Immature natural killer cell (primary cell): ENCODE measurements at regions not wholly inside any gene's neighbourhood (a gene's known extent, or its start where the extent isn't known, plus 50 kb on each side); places are given as distances from the start of the nearest gene placed in this dataset.
A peak's percentile ranks its signal among the peaks of the same experiment; 100 is the strongest.
"Not testable (repeated sequence)": the region's sequence is repeated elsewhere in the genome, so short reads cannot be mapped to it uniquely, and the experiment has no call there.

ENCODE experiments used
- DNase-seq, 3 donors: peaks; one replicate each; pipeline ENCODE4 v3.0.0; 2022; ENCODE audit warnings: mixed read lengths in 1 of 3
- H3K27ac Mint-ChIP-seq, 6 donors: one replicate each; pipeline ENCODE4 v1.8.0; 2020; ENCODE audit warnings: mixed read lengths in 6 of 6, mild to moderate bottlenecking in 5 of 6, inconsistent platforms in 4 of 6, moderate library complexity in 3 of 6
- H3K27me3 Mint-ChIP-seq, 3 donors: one replicate each; pipeline ENCODE4 v1.8.0; 2020 to 2021; ENCODE audit warnings: low read depth in 3 of 3, mild to moderate bottlenecking in 3 of 3, mixed read lengths in 3 of 3, moderate library complexity in 3 of 3, inconsistent platforms in 1 of 3
- H3K36me3 Mint-ChIP-seq, 3 donors: one replicate each; pipeline ENCODE4 v1.8.0; 2020; ENCODE audit warnings: mixed read lengths in 3 of 3, inconsistent platforms in 2 of 3, mild to moderate bottlenecking in 2 of 3
- H3K4me1 Mint-ChIP-seq, 2 donors: one replicate each; pipeline ENCODE4 v1.8.0; 2020; ENCODE audit warnings: inconsistent platforms in 2 of 2, mild to moderate bottlenecking in 2 of 2, mixed read lengths in 2 of 2, moderate library complexity in 1 of 2
- H3K4me3 Mint-ChIP-seq, 5 donors: one replicate each; pipeline ENCODE4 v1.8.0; 2020; ENCODE audit warnings: mild to moderate bottlenecking in 5 of 5, mixed read lengths in 5 of 5, inconsistent platforms in 3 of 5, moderate library complexity in 3 of 5
- H3K9me3 Mint-ChIP-seq, 6 donors: one replicate each; pipeline ENCODE4 v1.8.0; 2020; ENCODE audit warnings: mild to moderate bottlenecking in 6 of 6, mixed read lengths in 6 of 6, inconsistent platforms in 4 of 6, moderate library complexity in 3 of 6

DNA sequence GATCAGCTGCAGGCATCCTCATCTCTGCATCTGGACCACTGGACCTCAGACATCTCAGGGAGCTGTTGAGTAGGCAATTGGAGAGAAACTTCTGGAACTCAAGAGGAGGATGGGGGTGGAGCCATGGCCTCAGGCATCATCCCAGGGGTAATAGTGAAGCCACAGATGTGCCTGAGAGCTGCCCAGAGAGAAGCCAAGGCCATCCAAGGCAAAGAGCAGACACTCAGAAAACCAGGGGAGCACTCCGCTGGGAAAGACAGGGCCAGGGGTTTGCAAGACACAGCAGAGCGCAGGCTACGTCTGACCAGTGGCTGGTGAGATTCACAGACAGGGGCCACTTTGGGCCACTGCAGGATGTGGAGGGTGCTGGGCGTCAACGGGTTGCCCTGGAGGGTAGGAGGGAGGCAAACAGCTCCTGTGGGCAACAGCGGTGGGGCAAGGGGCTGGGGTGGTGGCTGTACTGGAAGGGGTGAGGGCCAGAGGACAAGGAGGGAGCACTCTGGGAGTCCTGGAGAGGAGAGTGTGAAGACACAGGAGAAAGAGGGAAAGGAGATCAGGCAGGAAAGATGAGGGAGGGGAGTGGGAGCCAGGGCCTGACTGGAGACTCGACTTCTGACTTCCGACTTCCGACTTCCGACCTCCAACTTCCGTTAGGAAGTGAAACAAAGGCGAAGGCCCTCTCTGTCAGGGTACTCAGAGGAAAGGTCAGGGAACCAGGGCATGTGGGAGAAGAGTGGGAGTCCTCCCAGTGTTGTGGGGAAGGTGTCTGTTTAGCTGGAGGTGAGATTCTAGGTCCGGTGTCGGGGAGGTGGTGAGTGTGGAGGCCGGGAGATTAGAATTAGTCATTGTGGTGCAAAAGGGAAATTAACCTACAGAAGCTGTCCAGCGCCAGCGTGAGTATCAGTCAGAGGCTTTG lies 69.7 kb upstream of the ANTXRL start:
- Mint-ChIP-seq H3K4me3 (no peak overlapping the region), H3K27ac (no peak overlapping the region), H3K9me3 (no peaks in the 10 kb centered on the region), H3K36me3 (no peaks in the 10 kb centered on the region), H3K4me1 (peaks cover 0 to 6% of the 10 kb centered on the region in 2 donors), H3K27me3 (peaks cover 0 to 2% (median 0%) of the 10 kb centered on the region in 3 donors)
- DNase-seq, result no peak

DNA sequence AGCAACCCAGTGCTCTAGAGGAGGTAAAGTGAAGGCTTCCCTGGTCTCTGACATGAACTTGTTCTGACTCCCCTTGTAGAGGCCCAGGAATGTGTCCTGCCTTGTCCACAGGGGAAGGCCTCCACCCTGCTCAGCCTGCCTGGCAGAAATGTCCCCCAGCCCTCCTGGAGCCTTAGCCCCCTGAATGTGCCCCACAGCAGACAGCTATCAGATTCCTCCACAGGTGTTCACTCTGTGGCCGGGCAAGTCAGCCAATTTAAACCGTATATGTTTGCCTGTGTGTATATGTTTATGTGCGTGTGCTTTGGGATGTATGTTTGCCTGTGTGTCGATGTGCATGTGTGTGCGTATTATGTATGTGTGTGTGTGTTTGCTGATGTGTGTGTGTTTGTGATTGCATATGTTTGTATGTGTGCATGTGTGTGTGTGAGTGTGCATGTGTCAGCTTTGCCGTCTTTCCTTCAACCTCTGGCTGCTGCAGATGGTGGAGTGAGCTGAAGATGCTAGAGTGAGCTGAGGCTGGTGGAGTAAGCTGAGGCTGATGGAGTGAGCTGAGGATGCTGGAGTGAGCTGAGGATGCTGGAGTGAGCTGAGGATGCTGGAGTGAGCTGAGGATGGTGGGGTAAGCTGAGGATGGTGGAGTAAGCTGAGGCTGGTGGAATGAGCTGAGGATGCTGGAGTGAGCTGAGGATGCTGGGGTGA lies 68.9 kb upstream of the ANTXRL start:
- no peak overlapping the region for H3K27ac Mint-ChIP-seq
- H3K4me3 Mint-ChIP-seq, result no peak overlapping the region
- H3K9me3 Mint-ChIP-seq, result no peaks in the 10 kb centered on the region
- H3K4me1 Mint-ChIP-seq, result peaks cover 0 to 6% of the 10 kb centered on the region in 2 donors
- DNase-seq, result no peak
- H3K27me3 Mint-ChIP-seq, result peaks cover 0 to 2% (median 0%) of the 10 kb centered on the region in 3 donors
- H3K36me3 Mint-ChIP-seq, result no peaks in the 10 kb centered on the region

- Mint-ChIP-seq H3K27me3 (peaks cover 0 to 2% (median 0%) of the 10 kb centered on the region in 3 donors), H3K9me3 (no peaks in the 10 kb centered on the region), H3K4me1 (peaks cover 0 to 6% of the 10 kb centered on the region in 2 donors), H3K4me3 (no peak overlapping the region), H3K36me3 (no peaks in the 10 kb centered on the region), H3K27ac (no peak overlapping the region)
- no peak for DNase-seq
These were observed 67.9 kb upstream of the ANTXRL start for GRCh38 chr10:46218921-46219320.

DNA sequence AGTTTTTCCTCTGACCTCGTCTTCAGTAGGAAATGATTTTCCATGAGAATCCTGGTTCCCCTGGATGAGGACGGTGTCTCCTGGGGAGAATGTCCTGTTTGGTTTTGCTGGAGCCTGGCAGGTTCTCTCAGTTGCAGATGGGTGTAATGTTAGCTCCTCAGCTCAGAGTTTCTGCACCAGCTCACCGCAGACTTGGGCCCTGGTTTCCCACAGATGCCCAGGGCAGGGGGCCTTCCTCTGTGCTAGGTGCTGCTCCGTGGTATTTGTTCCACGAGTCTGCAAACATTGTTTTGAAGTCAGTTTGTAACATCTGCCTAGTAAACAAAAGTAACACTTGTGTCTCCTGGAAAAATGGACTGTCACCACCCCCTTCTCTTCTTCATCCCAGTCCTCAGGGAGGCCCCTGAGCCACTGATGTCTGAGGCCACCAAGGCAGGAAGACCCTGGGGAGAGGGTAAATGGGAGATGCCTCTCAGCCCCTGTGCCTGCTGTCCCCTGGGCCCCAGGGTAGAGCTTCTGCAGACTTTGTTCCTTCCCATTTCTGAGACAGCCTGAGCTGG lies 67.3 kb upstream of the ANTXRL start:
- H3K9me3 Mint-ChIP-seq, DNase-seq, H3K27me3 Mint-ChIP-seq, H3K4me3 Mint-ChIP-seq, H3K4me1 Mint-ChIP-seq, H3K36me3 Mint-ChIP-seq: not testable (repeated sequence)
- peak overlapping the region in 1 of 6 donors; percentile 48 for H3K27ac Mint-ChIP-seq

DNA sequence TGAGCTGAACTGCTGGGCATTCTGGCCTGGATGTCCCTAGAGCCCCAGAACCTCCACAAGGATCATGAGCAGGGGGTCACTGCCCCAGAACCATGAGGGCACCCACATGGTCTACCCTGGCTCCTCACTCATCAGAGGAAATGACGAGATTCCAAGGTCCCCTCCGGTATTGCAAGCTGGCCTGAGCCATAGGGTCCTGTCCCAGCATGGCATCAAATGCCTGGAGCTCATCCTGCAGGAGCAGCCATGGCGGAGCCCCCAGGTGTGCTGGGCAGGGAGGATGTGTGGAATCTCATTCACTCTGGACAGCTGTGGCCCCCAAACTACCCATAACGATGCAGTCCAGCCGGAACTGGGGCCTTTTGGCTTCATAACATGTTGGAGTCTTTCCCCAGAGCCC lies 66.6 kb upstream of the ANTXRL start:
- no peak overlapping the region for H3K27ac Mint-ChIP-seq
- peaks cover 0 to 2% (median 0%) of the 10 kb centered on the region in 3 donors for H3K27me3 Mint-ChIP-seq
- no peak overlapping the region for H3K4me3 Mint-ChIP-seq
- H3K36me3 Mint-ChIP-seq, result no peaks in the 10 kb centered on the region
- H3K9me3 Mint-ChIP-seq, result no peaks in the 10 kb centered on the region
- no peak for DNase-seq
- peaks cover 0 to 6% of the 10 kb centered on the region in 2 donors for H3K4me1 Mint-ChIP-seq

GRCh38 chr10:46220872-46221538 lies 65.8 kb upstream of the ANTXRL start:
- no peaks in the 10 kb centered on the region for H3K36me3 Mint-ChIP-seq
- H3K27ac Mint-ChIP-seq, result no peak overlapping the region
- no peak overlapping the region for H3K4me3 Mint-ChIP-seq
- peaks cover 0 to 6% of the 10 kb centered on the region in 2 donors for H3K4me1 Mint-ChIP-seq
- no peaks in the 10 kb centered on the region for H3K9me3 Mint-ChIP-seq
- no peak for DNase-seq
- peaks cover 0 to 2% (median 0%) of the 10 kb centered on the region in 3 donors for H3K27me3 Mint-ChIP-seq

- Mint-ChIP-seq H3K27ac (no peak overlapping the region), H3K9me3 (no peaks in the 10 kb centered on the region), H3K27me3 (peaks cover 0 to 2% (median 0%) of the 10 kb centered on the region in 3 donors), H3K36me3 (no peaks in the 10 kb centered on the region), H3K4me3 (no peak overlapping the region), H3K4me1 (peaks cover 0 to 6% of the 10 kb centered on the region in 2 donors)
- DNase-seq, result no peak
These were observed 64.3 kb upstream of the ANTXRL start for GRCh38 chr10:46222364-46222935.

DNA sequence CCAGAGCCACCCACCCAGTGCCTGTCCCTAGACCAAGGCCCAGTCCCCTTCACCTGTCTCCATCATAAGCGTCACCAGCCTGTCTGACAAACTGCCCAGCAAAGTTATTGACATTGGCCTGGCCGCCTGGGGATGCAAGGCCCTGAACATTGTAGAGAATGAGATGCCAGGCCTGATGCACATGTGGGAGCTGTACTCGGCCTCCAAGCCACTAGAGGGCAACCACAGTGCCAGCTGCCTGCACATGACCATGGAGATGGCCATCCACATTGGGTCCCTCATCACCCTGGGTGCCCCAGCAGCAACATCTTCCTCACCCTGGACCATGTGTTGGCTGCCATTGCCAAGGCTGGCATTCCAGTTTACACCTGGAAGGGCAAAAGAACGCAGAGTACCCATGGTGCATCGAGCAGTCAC lies 63.7 kb upstream of the ANTXRL start:
- peaks cover 0 to 2% (median 0%) of the 10 kb centered on the region in 3 donors for H3K27me3 Mint-ChIP-seq
- peaks cover 0 to 6% of the 10 kb centered on the region in 2 donors for H3K4me1 Mint-ChIP-seq
- no peaks in the 10 kb centered on the region for H3K36me3 Mint-ChIP-seq
- no peak overlapping the region for H3K4me3 Mint-ChIP-seq
- H3K27ac Mint-ChIP-seq, result no peak overlapping the region
- no peaks in the 10 kb centered on the region for H3K9me3 Mint-ChIP-seq
- DNase-seq, result no peak

GRCh38 chr10:46223626-46224413 lies 63.0 kb upstream of the ANTXRL start:
- no peak for DNase-seq
- no peaks in the 10 kb centered on the region for H3K9me3 Mint-ChIP-seq
- no peak overlapping the region for H3K4me3 Mint-ChIP-seq
- no peaks in the 10 kb centered on the region for H3K36me3 Mint-ChIP-seq
- no peak overlapping the region for H3K27ac Mint-ChIP-seq
- H3K4me1 Mint-ChIP-seq, result peaks cover 0 to 6% of the 10 kb centered on the region in 2 donors
- peaks cover 0 to 2% (median 0%) of the 10 kb centered on the region in 3 donors for H3K27me3 Mint-ChIP-seq

DNA sequence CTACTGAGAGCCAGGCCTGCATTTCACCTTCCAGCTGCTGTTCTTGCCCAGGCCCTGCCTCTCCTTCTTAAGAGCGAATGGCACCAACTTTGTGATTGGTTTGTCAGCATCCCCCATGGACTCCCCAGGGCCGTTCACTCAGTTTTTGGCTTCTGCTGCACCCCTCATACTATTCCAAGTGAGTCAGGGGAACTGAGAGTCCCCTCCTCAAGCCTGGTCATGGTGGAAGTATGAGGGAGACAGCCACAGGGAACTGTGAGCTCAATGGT lies 62.4 kb upstream of the ANTXRL start:
- peaks cover 0 to 4% (median 0%) of the 10 kb centered on the region in 3 donors for H3K36me3 Mint-ChIP-seq
- no peak for DNase-seq
- no peak overlapping the region for H3K4me3 Mint-ChIP-seq
- peaks cover 0 to 2% of the 10 kb centered on the region in 2 donors for H3K4me1 Mint-ChIP-seq
- H3K9me3 Mint-ChIP-seq, result peaks cover 0 to 5% (median 0%) of the 10 kb centered on the region in 6 donors
- no peak overlapping the region for H3K27ac Mint-ChIP-seq
- H3K27me3 Mint-ChIP-seq, result peaks cover 0 to 2% (median under 1%) of the 10 kb centered on the region in 3 donors

GRCh38 chr10:46225597-46225996 lies 61.2 kb upstream of the ANTXRL start:
- peaks cover 0 to 7% (median 1%) of the 10 kb centered on the region in 3 donors for H3K27me3 Mint-ChIP-seq
- DNase-seq, result no peak
- H3K4me3 Mint-ChIP-seq, result no peak overlapping the region
- no peak overlapping the region for H3K27ac Mint-ChIP-seq
- peaks cover 0 to 13% (median under 1%) of the 10 kb centered on the region in 6 donors for H3K9me3 Mint-ChIP-seq
- peaks cover 0 to 4% (median 0%) of the 10 kb centered on the region in 3 donors for H3K36me3 Mint-ChIP-seq
- H3K4me1 Mint-ChIP-seq, result no peaks in the 10 kb centered on the region

GRCh38 chr10:46226232-46226631 lies 60.6 kb upstream of the ANTXRL start:
- Mint-ChIP-seq H3K4me3 (no peak overlapping the region), H3K4me1 (no peaks in the 10 kb centered on the region), H3K36me3 (peaks cover 0 to 4% (median 0%) of the 10 kb centered on the region in 3 donors), H3K9me3 (peaks cover 0 to 13% (median under 1%) of the 10 kb centered on the region in 6 donors), H3K27me3 (peaks cover 0 to 7% (median 1%) of the 10 kb centered on the region in 3 donors), H3K27ac (no peak overlapping the region)
- no peak for DNase-seq
